Daoy (cell line): ENCODE measurements at regions not wholly inside any gene's neighbourhood (a gene's known extent, or its start where the extent isn't known, plus 50 kb on each side); places are given as distances from the start of the nearest gene placed in this dataset.
"Not testable (repeated sequence)": the region's sequence is repeated elsewhere in the genome, so short reads cannot be mapped to it uniquely, and the experiment has no call there.

Experiments used
- DNase-seq: peaks from one replicate; pipeline ENCODE4 v3.0.0-alpha.2; 2015; ENCODE audit warnings: low read depth

- no peak for DNase-seq
These were observed 182.1 kb downstream of the DEPDC1B start for GRCh38 chr5:60517850-60518249.

GRCh38 chr5:60517094-60517694 lies 182.8 kb downstream of the DEPDC1B start:
- no peak for DNase-seq

GRCh38 chr5:60516688-60517087 lies 183.3 kb downstream of the DEPDC1B start:
- no peak for DNase-seq

GRCh38 chr5:60514152-60514551 lies 185.8 kb downstream of the DEPDC1B start:
- no peak for DNase-seq

- DNase-seq, result no peak
These were observed 187.8 kb downstream of the DEPDC1B start for GRCh38 chr5:60512117-60512516.

GRCh38 chr5:60510663-60511062 lies 189.3 kb downstream of the DEPDC1B start:
- no peak for DNase-seq

GRCh38 chr5:60510049-60510448 lies 189.9 kb downstream of the DEPDC1B start:
- no peak for DNase-seq

GRCh38 chr5:60509519-60509918 lies 190.4 kb downstream of the DEPDC1B start:
- no peak for DNase-seq

GRCh38 chr5:60507687-60508086 lies 192.3 kb downstream of the DEPDC1B start:
- no peak for DNase-seq

GRCh38 chr5:60505373-60506171 lies 194.4 kb downstream of the DEPDC1B start:
- DNase-seq, result no peak

- DNase-seq, result no peak
These were observed 195.6 kb downstream of the DEPDC1B start for GRCh38 chr5:60504342-60504741.

- DNase-seq, result no peak
These were observed 196.2 kb downstream of the DEPDC1B start for GRCh38 chr5:60503771-60504170.

GRCh38 chr5:60497706-60498500 lies 202.1 kb downstream of the DEPDC1B start:
- no peak for DNase-seq

- DNase-seq, result no peak
These were observed 204.1 kb downstream of the DEPDC1B start for GRCh38 chr5:60495644-60496520.

GRCh38 chr5:60494635-60495034 lies 205.3 kb downstream of the DEPDC1B start:
- no peak for DNase-seq

GRCh38 chr5:60494144-60494543 lies 205.8 kb downstream of the DEPDC1B start:
- no peak for DNase-seq

- no peak for DNase-seq
These were observed 206.6 kb downstream of the DEPDC1B start for GRCh38 chr5:60493372-60493771.

- no peak for DNase-seq
These were observed 207.0 kb downstream of the DEPDC1B start for GRCh38 chr5:60492958-60493357.

GRCh38 chr5:60492358-60492757 lies 207.6 kb downstream of the DEPDC1B start:
- DNase-seq, result not testable (repeated sequence)

- no peak for DNase-seq
These were observed 209.3 kb downstream of the DEPDC1B start for GRCh38 chr5:60490597-60491166.

- no peak for DNase-seq
These were observed 210.1 kb downstream of the DEPDC1B start for GRCh38 chr5:60489856-60490255.
